ENCODE measurements at regions not wholly inside any gene's neighbourhood (a gene's known extent, or its start where the extent isn't known, plus 50 kb on each side); places are given as distances from the start of the nearest gene placed in this dataset.
"Not testable (repeated sequence)": the region's sequence is repeated elsewhere in the genome, so short reads cannot be mapped to it uniquely, and the experiment has no call there.

GRCh38 chr10:7108141-7108540 is 302.7 kb downstream of the SFMBT2 start:
- DNase-seq (ENCODE audit: low spot score): no peak

- no peak for DNase-seq (ENCODE audit: low spot score)
These were observed 303.5 kb downstream of the SFMBT2 start for GRCh38 chr10:7107285-7107684.

GRCh38 chr10:7104379-7104778 is 306.5 kb downstream of the SFMBT2 start:
- DNase-seq (ENCODE audit: low spot score): not testable (repeated sequence)

GRCh38 chr10:7102557-7103349 is 308.1 kb downstream of the SFMBT2 start:
- no peak for DNase-seq (ENCODE audit: low spot score)

- DNase-seq (ENCODE audit: low spot score): no peak
These were observed 308.8 kb downstream of the SFMBT2 start for GRCh38 chr10:7102084-7102483.

GRCh38 chr10:7101451-7101850 is 309.4 kb downstream of the SFMBT2 start:
- DNase-seq (ENCODE audit: low spot score): no peak

- DNase-seq (ENCODE audit: low spot score): no peak
These were observed 310.7 kb downstream of the SFMBT2 start for GRCh38 chr10:7100032-7100702.

- DNase-seq (ENCODE audit: low spot score): no peak
These were observed 312.6 kb downstream of the SFMBT2 start for GRCh38 chr10:7098160-7098762.

- no peak for DNase-seq (ENCODE audit: low spot score)
These were observed 316.1 kb downstream of the SFMBT2 start for GRCh38 chr10:7094781-7095180.

GRCh38 chr10:7093368-7093767 is 317.5 kb downstream of the SFMBT2 start:
- no peak for DNase-seq (ENCODE audit: low spot score)

- no peak for DNase-seq (ENCODE audit: low spot score)
These were observed 318.2 kb downstream of the SFMBT2 start for GRCh38 chr10:7092603-7093002.

- no peak for DNase-seq (ENCODE audit: low spot score)
These were observed 320.3 kb downstream of the SFMBT2 start for GRCh38 chr10:7090529-7090928.

- peak; percentile 69 for DNase-seq (ENCODE audit: low spot score)
These were observed 324.8 kb downstream of the SFMBT2 start for GRCh38 chr10:7085913-7086589.

- DNase-seq (ENCODE audit: low spot score): peak; percentile 62
These were observed 325.5 kb downstream of the SFMBT2 start for GRCh38 chr10:7085147-7085912.

GRCh38 chr10:7084280-7085005 is 326.4 kb downstream of the SFMBT2 start:
- peak; percentile 12 for DNase-seq (ENCODE audit: low spot score)

- DNase-seq (ENCODE audit: low spot score): no peak
These were observed 327.9 kb downstream of the SFMBT2 start for GRCh38 chr10:7082967-7083366.

GRCh38 chr10:7077880-7078279 is 333.0 kb downstream of the SFMBT2 start:
- no peak for DNase-seq (ENCODE audit: low spot score)

GRCh38 chr10:7075851-7076250 is 335.0 kb downstream of the SFMBT2 start:
- no peak for DNase-seq (ENCODE audit: low spot score)

GRCh38 chr10:7075110-7075509 is 335.7 kb downstream of the SFMBT2 start:
- no peak for DNase-seq (ENCODE audit: low spot score)

GRCh38 chr10:7071421-7071820 is 339.4 kb downstream of the SFMBT2 start:
- DNase-seq (ENCODE audit: low spot score): no peak

GRCh38 chr10:7070950-7071349 is 339.9 kb downstream of the SFMBT2 start:
- DNase-seq (ENCODE audit: low spot score): no peak
